CD4-positive, alpha-beta memory T cell (primary cell): ENCODE measurements at regions not wholly inside any gene's neighbourhood (a gene's known extent, or its start where the extent isn't known, plus 50 kb on each side); places are given as distances from the start of the nearest gene placed in this dataset.
A peak's percentile ranks its signal among the peaks of the same experiment; 100 is the strongest.

Experiments used
- CTCF ChIA-PET: fragments of 350-600 bp; sonication (Branson Sonifier 250); formaldehyde crosslinking; loops from one replicate; lab custom pipeline; 2021; ENCODE audit warnings: inconsistent platforms; ENCODE audit not compliant: partially characterized antibody; lab: Charles Lee
- POLR2A ChIA-PET: fragments of 350-600 bp; sonication (Branson Sonifier 250); formaldehyde crosslinking; loops from one replicate; lab custom pipeline; 2021; ENCODE audit not compliant: partially characterized antibody; lab: Charles Lee
- DNase-seq, 5 donors: peaks; one replicate each; pipeline versions ENCODE4 v3.0.0 to v3.0.0-alpha.2; 2020 to 2022; ENCODE audit warnings: mixed read lengths in 1 of 5
- H3K27ac ChIP-seq: one replicate; pipeline ENCODE4 v1.7.0; 2013; ENCODE audit warnings: low read depth, low read length
- H3K27me3 ChIP-seq: 2 replicates; pipeline ENCODE4 v1.7.0; 2013; ENCODE audit warnings: mild to moderate bottlenecking, low read length, moderate library complexity; ENCODE audit not compliant: insufficient read depth
- H3K36me3 ChIP-seq: 2 replicates; pipeline ENCODE4 v1.7.0; 2013; ENCODE audit warnings: mild to moderate bottlenecking, low read length, moderate library complexity; ENCODE audit not compliant: insufficient read depth
- H3K4me1 ChIP-seq: 2 replicates; pipeline ENCODE4 v1.7.0; 2013; ENCODE audit warnings: mild to moderate bottlenecking, low read length, moderate library complexity; ENCODE audit not compliant: insufficient read depth
- H3K4me3 ChIP-seq, 2 donors: one replicate each; pipeline ENCODE4 v1.7.0; 2013; ENCODE audit warnings: low read length in 2 of 2, mild to moderate bottlenecking in 1 of 2
- H3K9me3 ChIP-seq, 2 donors: one replicate each; pipeline ENCODE4 v1.7.0; 2013; ENCODE audit warnings: low read length in 2 of 2, control low read depth in 1 of 2; ENCODE audit not compliant: control insufficient read depth in 1 of 2
- H3K27ac Mint-ChIP-seq, 7 donors: one replicate each; pipeline ENCODE4 v1.8.0; 2020 to 2021; ENCODE audit warnings: mixed read lengths in 7 of 7, mild to moderate bottlenecking in 6 of 7, inconsistent platforms in 3 of 7, moderate library complexity in 3 of 7
- H3K27me3 Mint-ChIP-seq, 2 donors: one replicate each; pipeline ENCODE4 v1.8.0; 2020 to 2021; ENCODE audit warnings: mixed read lengths in 2 of 2
- H3K36me3 Mint-ChIP-seq, 2 donors: one replicate each; pipeline ENCODE4 v1.8.0; 2020 to 2021; ENCODE audit warnings: mixed read lengths in 2 of 2, inconsistent platforms in 1 of 2, mild to moderate bottlenecking in 1 of 2
- H3K4me1 Mint-ChIP-seq, 4 donors: one replicate each; pipeline ENCODE4 v1.8.0; 2020 to 2021; ENCODE audit warnings: mixed read lengths in 4 of 4, mild to moderate bottlenecking in 1 of 4
- H3K4me3 Mint-ChIP-seq, 8 donors: one replicate each; pipeline ENCODE4 v1.8.0; 2020 to 2021; ENCODE audit warnings: mixed read lengths in 8 of 8, mild to moderate bottlenecking in 7 of 8, moderate library complexity in 6 of 8, inconsistent platforms in 3 of 8
- H3K9me3 Mint-ChIP-seq, 8 donors: one replicate each; pipeline ENCODE4 v1.8.0; 2020 to 2021; ENCODE audit warnings: mixed read lengths in 8 of 8, mild to moderate bottlenecking in 5 of 8, inconsistent platforms in 3 of 8, moderate library complexity in 1 of 8
- intact Hi-C: fragments of 100-400 bp; cut with micrococcal nuclease; formaldehyde crosslinking; loops from one replicate; pipeline ENCODE4 v1.15.1; 2023

DNA sequence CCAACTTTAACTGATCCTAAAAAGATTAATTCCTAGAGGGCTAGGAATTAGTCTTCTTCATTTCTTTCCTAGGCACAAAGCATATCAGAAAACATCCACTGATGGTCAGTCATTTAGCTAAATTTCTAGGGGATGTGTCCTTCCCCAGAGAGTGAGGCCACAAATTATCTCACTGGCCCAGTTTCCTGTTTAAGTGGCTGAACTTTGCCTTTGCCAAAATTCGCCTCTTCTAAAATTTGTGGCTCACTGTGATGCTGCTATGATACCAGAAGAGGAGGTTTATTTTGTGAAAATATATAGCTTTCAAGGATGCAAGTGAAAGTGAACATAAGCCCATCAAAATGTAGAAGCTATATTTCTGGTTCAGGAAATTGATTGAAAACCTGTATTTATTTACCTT, 98.1 kb upstream of the FER start:
- peaks cover 2 to 8% (median 7%) of the 10 kb centered on the region in 8 donors for H3K9me3 Mint-ChIP-seq
- peaks cover 0 to 1% of the 10 kb centered on the region in 2 donors for H3K36me3 Mint-ChIP-seq
- Histone ChIP-seq H3K27me3 (no peaks in the 10 kb centered on the region), H3K27ac (no peak overlapping the region), H3K4me1 (no peaks in the 10 kb centered on the region), H3K36me3 (no peaks in the 10 kb centered on the region), H3K9me3 (no peaks in the 10 kb centered on the region), H3K4me3 (no peak overlapping the region)
- ChIA-PET POLR2A (no interaction called here), CTCF (interaction anchor here (1.8 kb wide), 1 partner anchor 15 kb away, joined by 4 read pairs; no protein-coding TSS in a partner anchor)
- no peak for DNase-seq
- H3K4me1 Mint-ChIP-seq: no peaks in the 10 kb centered on the region
- no peak overlapping the region for H3K4me3 Mint-ChIP-seq
- peaks cover 1 to 4% of the 10 kb centered on the region in 2 donors for H3K27me3 Mint-ChIP-seq
- intact Hi-C loops: no loop called here
- H3K27ac Mint-ChIP-seq: no peak overlapping the region

DNA sequence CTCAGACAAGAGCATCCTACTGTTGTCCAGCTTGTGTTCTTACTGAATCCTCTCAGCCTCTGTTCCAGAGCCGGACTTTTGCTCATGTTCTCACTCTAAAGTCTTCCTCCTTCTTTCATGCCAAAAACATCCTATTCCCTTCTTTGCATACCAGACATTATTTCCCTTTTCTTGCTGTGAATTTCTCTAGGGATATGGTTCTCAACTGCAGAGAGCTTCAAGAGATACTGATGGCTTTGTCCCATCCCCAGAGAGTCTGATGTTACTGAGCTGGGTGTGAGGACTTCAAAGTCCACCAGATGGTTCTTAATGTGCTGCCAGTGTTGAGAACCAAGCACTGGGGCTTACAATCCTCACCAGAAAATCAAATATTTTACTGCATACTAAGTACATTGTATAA, 98.6 kb upstream of the FER start:
- no peaks in the 10 kb centered on the region for H3K36me3 ChIP-seq
- ChIA-PET POLR2A (no interaction called here), CTCF (interaction anchor here (1.8 kb wide), 1 partner anchor 15 kb away, joined by 4 read pairs; no protein-coding TSS in a partner anchor)
- H3K27me3 Mint-ChIP-seq: peaks cover 1 to 4% of the 10 kb centered on the region in 2 donors
- no peak overlapping the region for H3K4me3 ChIP-seq
- no peaks in the 10 kb centered on the region for H3K4me1 ChIP-seq
- H3K4me1 Mint-ChIP-seq: no peaks in the 10 kb centered on the region
- DNase-seq: no peak
- H3K27ac Mint-ChIP-seq: no peak overlapping the region
- no peak overlapping the region for H3K4me3 Mint-ChIP-seq
- intact Hi-C loops: no loop called here
- H3K9me3 ChIP-seq: no peaks in the 10 kb centered on the region
- H3K9me3 Mint-ChIP-seq: peaks cover 2 to 8% (median 7%) of the 10 kb centered on the region in 8 donors
- H3K27me3 ChIP-seq: no peaks in the 10 kb centered on the region
- H3K36me3 Mint-ChIP-seq: peaks cover 0 to 1% of the 10 kb centered on the region in 2 donors
- no peak overlapping the region for H3K27ac ChIP-seq

DNA sequence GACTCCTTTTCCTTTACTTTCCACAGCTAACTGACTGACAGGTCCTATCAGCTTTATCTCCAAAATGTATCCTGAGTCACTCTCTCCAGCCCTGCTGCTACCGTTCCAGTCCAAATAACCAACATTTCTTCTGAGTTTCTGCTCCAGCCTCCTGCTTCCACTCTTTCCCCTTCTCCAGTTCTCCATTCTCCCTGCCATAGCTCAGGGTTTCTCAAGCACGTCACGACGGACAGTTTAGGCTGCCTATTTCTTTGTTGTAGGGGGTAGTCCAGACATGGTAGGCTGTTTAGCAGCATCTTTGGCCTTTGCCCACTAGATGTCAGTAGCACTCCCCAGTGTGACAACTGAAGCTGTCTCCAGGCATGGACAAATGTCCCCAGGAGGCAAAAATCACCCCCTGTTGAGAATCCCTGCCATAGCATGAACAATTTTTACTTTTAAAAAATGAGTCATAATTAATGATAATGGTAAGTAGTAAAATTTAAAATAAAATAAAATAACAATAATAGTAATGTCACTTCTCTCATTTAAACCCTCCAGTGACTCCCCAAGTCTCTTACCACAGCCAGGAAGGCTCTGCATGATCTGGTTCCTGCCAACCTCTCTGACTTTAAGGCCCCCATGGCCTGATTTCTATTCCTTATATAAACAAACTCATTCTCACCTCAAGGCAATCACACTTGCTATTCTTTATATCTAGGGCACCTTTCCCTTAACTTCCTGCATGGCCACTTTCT, 105.4 kb upstream of the FER start:
- ChIA-PET POLR2A (no interaction called here), CTCF (interaction anchor here (0.6 to 1.4 kb wide), 7 partner anchors 8 to 836 kb away, joined by 3 to 7 read pairs (median 4); no protein-coding TSS in a partner anchor)
- H3K27me3 ChIP-seq: no peaks in the 10 kb centered on the region
- H3K27ac Mint-ChIP-seq: peak overlapping the region in 2 of 7 donors; percentile 5 to 31
- H3K9me3 Mint-ChIP-seq: peaks cover 2 to 8% (median 7%) of the 10 kb centered on the region in 8 donors
- intact Hi-C loops: loop anchor here (1.0 to 2.0 kb wide), 3 partner anchors 797 to 1982 kb away; no protein-coding TSS in a partner anchor
- H3K36me3 Mint-ChIP-seq: no peaks in the 10 kb centered on the region
- H3K4me1 ChIP-seq: no peaks in the 10 kb centered on the region
- DNase-seq: peak; percentile 28 to 58 (median 43)
- H3K4me1 Mint-ChIP-seq: peaks cover 0 to 4% (median 3%) of the 10 kb centered on the region in 4 donors
- peak overlapping the region in 1 of 8 donors; percentile 37 for H3K4me3 Mint-ChIP-seq
- no peaks in the 10 kb centered on the region for H3K9me3 ChIP-seq
- no peak overlapping the region for H3K4me3 ChIP-seq
- peaks cover 1 to 11% of the 10 kb centered on the region in 2 donors for H3K27me3 Mint-ChIP-seq
- no peak overlapping the region for H3K27ac ChIP-seq
- H3K36me3 ChIP-seq: no peaks in the 10 kb centered on the region

DNA sequence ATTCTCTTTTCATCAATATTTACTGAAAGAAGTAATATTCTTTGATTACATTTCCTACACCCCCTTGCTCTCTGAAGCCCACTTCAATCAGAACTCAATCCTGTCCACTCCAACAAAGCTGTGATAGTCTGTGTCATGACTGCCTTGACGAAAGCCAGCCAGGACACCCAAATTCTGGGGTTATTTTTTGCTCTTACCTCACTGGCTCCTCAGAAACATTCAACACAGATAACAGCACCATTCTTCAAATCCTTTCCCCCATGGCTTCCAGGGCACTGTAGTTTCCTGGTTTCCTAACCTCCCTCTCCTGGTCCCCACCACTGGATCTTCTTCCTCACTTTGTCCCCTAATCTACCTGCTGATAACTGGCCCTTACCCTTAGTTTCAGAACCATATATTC, 106.1 kb upstream of the FER start:
- no peaks in the 10 kb centered on the region for H3K36me3 Mint-ChIP-seq
- no peak for DNase-seq
- peaks cover 0 to 1% (median under 1%) of the 10 kb centered on the region in 8 donors for H3K9me3 Mint-ChIP-seq
- Histone ChIP-seq H3K4me1 (no peaks in the 10 kb centered on the region), H3K27me3 (no peaks in the 10 kb centered on the region), H3K27ac (no peak overlapping the region), H3K36me3 (no peaks in the 10 kb centered on the region), H3K4me3 (no peak overlapping the region), H3K9me3 (no peaks in the 10 kb centered on the region)
- H3K27me3 Mint-ChIP-seq: peaks cover 0 to 11% of the 10 kb centered on the region in 2 donors
- intact Hi-C loops: no loop called here
- POLR2A ChIA-PET: no interaction called here
- CTCF ChIA-PET: interaction anchor here (0.6 to 1.4 kb wide), 7 partner anchors 8 to 837 kb away, joined by 3 to 7 read pairs (median 4); no protein-coding TSS in a partner anchor
- H3K4me3 Mint-ChIP-seq: no peak overlapping the region
- H3K4me1 Mint-ChIP-seq: peaks cover 0 to 4% (median 3%) of the 10 kb centered on the region in 4 donors
- peak overlapping the region in 1 of 7 donors; percentile 14 for H3K27ac Mint-ChIP-seq

DNA sequence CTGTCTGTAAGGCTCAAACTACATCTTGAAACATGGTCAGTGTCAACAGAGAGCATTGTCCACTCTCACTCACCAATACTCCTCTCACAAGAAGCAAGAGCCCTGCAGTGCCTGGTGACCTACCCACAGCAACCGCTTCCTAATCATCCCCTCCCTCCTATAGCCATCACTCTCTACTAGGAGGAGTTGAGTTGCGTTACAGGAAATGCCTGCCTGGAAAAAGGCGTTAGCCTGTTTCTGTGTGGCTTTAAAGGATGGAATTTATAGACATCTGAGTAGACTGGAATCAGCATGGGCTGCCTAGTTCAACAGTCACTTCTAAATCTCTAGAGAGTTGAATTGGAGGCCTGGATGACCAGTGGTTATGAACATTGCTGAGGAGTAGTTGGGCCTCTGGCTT, 108.3 kb upstream of the FER start:
- Histone ChIP-seq H3K36me3 (no peaks in the 10 kb centered on the region), H3K27ac (no peak overlapping the region), H3K4me3 (no peak overlapping the region), H3K9me3 (no peaks in the 10 kb centered on the region), H3K4me1 (no peaks in the 10 kb centered on the region), H3K27me3 (no peaks in the 10 kb centered on the region)
- H3K4me1 Mint-ChIP-seq: peaks cover 0 to 4% (median 3%) of the 10 kb centered on the region in 4 donors
- no peak for DNase-seq
- H3K27me3 Mint-ChIP-seq: peaks cover 3 to 12% of the 10 kb centered on the region in 2 donors
- no peak overlapping the region for H3K27ac Mint-ChIP-seq
- no peaks in the 10 kb centered on the region for H3K9me3 Mint-ChIP-seq
- intact Hi-C loops: no loop called here
- H3K36me3 Mint-ChIP-seq: no peaks in the 10 kb centered on the region
- CTCF ChIA-PET: interaction anchor here (0.8 to 1.0 kb wide), 3 partner anchors 13 to 380 kb away, joined by 3 read pairs; no protein-coding TSS in a partner anchor
- H3K4me3 Mint-ChIP-seq: no peak overlapping the region
- POLR2A ChIA-PET: no interaction called here

DNA sequence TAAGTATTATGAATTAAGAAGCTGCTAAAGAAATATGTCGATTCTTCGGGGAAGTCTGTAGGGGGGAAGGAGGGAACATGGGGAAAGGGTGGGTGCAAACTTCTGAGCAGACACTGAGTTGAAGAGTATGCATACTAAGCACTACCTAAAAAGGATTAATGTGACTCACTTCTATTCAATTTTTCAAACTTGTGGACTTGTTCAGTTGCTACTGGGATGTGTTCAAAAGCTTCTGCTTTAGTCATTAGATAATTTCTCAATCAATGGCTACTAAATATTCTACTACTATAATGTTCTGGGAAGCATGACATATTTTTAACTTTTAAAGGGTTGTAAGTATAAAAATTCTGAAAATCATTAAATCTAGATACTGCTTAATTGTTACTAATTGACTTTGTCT, 109.7 kb upstream of the FER start:
- no peaks in the 10 kb centered on the region for H3K4me1 ChIP-seq
- no peaks in the 10 kb centered on the region for H3K9me3 Mint-ChIP-seq
- H3K4me3 Mint-ChIP-seq: no peak overlapping the region
- H3K4me3 ChIP-seq: no peak overlapping the region
- no peaks in the 10 kb centered on the region for H3K9me3 ChIP-seq
- no peak for DNase-seq
- POLR2A ChIA-PET: no interaction called here
- intact Hi-C loops: no loop called here
- CTCF ChIA-PET: interaction anchor here (1.5 kb wide), 1 partner anchor 801 kb away, joined by 4 read pairs; no protein-coding TSS in a partner anchor
- H3K27me3 Mint-ChIP-seq: peaks cover 3 to 12% of the 10 kb centered on the region in 2 donors
- H3K36me3 Mint-ChIP-seq: no peaks in the 10 kb centered on the region
- H3K36me3 ChIP-seq: no peaks in the 10 kb centered on the region
- no peak overlapping the region for H3K27ac Mint-ChIP-seq
- H3K4me1 Mint-ChIP-seq: peaks cover 0 to 4% (median 3%) of the 10 kb centered on the region in 4 donors
- no peak overlapping the region for H3K27ac ChIP-seq
- no peaks in the 10 kb centered on the region for H3K27me3 ChIP-seq

DNA sequence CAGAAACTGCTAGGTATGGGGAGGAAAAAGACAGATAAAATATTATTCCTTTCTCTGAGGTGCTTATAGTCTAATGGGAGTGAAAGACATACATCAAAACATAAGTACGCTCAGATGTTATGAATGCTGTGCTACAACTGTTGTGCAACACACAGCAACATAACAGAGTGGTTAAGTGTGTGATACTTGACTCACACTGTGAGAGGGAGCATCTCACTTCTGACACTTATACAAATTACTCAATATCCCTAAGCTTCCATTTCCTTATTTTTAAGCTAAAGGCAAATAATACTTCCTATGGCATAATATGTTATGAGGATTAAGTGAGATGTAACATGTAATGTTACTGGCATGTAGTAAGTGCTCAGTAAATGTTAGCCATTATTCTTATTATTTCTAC, 110.6 kb upstream of the FER start:
- Mint-ChIP-seq H3K4me3 (no peak overlapping the region), H3K9me3 (no peaks in the 10 kb centered on the region), H3K4me1 (peaks cover 0 to 2% (median under 1%) of the 10 kb centered on the region in 4 donors), H3K27ac (no peak overlapping the region), H3K36me3 (no peaks in the 10 kb centered on the region), H3K27me3 (peaks cover 3 to 11% of the 10 kb centered on the region in 2 donors)
- H3K27me3 ChIP-seq: no peaks in the 10 kb centered on the region
- intact Hi-C loops: no loop called here
- no peak for DNase-seq
- CTCF ChIA-PET: interaction anchor here (1.5 kb wide), 1 partner anchor 802 kb away, joined by 4 read pairs; no protein-coding TSS in a partner anchor
- no peaks in the 10 kb centered on the region for H3K36me3 ChIP-seq
- no peaks in the 10 kb centered on the region for H3K9me3 ChIP-seq
- H3K27ac ChIP-seq: no peak overlapping the region
- POLR2A ChIA-PET: no interaction called here
- H3K4me3 ChIP-seq: no peak overlapping the region
- H3K4me1 ChIP-seq: no peaks in the 10 kb centered on the region
